ENCODE measurements at regions not wholly inside any gene's neighbourhood (a gene's known extent, or its start where the extent isn't known, plus 50 kb on each side); places are given as distances from the start of the nearest gene placed in this dataset.

DNA sequence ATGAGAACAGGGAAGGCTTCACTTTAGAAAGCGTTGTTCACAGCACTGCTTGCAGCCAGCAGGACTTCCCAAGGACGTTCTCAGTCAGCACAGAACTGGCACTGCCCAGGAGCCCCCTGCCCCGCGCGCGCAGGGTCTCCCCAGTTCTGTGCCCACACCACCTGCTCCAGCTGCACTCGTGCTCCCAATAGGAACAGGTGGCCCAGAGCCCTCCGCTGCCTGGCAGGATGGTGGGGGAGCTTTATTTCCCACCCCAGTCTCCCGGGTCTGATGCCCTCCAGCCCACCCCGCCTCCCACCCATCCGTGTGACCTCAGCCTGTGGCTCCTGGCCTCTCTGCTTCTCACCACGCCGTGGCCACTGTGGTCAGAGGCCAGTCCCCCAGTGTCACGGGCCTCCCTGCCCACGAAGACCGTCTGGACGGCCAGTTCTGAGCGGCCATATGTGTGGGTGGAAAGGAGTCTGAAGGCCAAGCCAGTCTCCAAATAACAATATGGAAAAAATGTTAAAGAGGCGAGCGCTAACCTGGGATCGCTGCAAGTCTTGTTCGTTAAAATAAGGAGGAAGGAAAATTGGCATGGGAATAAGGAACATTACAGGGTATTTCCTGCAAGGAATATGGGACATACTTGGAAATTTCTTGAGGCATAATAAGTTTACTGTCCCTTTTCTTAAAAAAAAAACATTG lies 54.6 kb upstream of the PCSK6 start:
- TF ChIP-seq HOXA7 (CRISPR knock-in tag; IDR thresholded peaks at IDR 0.05) (no peak), FOXS1 (CRISPR knock-in tag; IDR thresholded peaks at IDR 0.05) (no peak), POLR2AphosphoS2 (conservative IDR thresholded peaks at IDR 0.05; ENCODE audit: low read length) (no peak), PHF8 (IDR thresholded peaks at IDR 0.05; ENCODE audit: borderline replicate concordance, low read depth) (no peak), HOXB13 (CRISPR knock-in tag; IDR thresholded peaks at IDR 0.05; ENCODE audit: low read depth) (no peak), BHLHE40 (IDR thresholded peaks at IDR 0.05; ENCODE audit: low read depth, low read length) (no peak), CEBPB (IDR thresholded peaks at IDR 0.05) (no peak), CHD2 (IDR thresholded peaks at IDR 0.05; ENCODE audit: low read length, partially characterized antibody) (no peak), MAZ (IDR thresholded peaks at IDR 0.05; ENCODE audit: borderline replicate concordance, low read depth, low read length) (no peak), NFE2L2 (conservative IDR thresholded peaks at IDR 0.05; ENCODE audit: low read length) (no peak), RCOR1 (IDR thresholded peaks at IDR 0.05; ENCODE audit: low read depth, low read length) (no peak), CBX2 (IDR thresholded peaks at IDR 0.05; ENCODE audit: borderline replicate concordance, low read depth) (no peak), RNF2 (IDR thresholded peaks at IDR 0.05; ENCODE audit: borderline replicate concordance, low read depth) (no peak), JUNB (IDR thresholded peaks at IDR 0.05) (no peak)
- TF ChIP-seq, protein P1, sequence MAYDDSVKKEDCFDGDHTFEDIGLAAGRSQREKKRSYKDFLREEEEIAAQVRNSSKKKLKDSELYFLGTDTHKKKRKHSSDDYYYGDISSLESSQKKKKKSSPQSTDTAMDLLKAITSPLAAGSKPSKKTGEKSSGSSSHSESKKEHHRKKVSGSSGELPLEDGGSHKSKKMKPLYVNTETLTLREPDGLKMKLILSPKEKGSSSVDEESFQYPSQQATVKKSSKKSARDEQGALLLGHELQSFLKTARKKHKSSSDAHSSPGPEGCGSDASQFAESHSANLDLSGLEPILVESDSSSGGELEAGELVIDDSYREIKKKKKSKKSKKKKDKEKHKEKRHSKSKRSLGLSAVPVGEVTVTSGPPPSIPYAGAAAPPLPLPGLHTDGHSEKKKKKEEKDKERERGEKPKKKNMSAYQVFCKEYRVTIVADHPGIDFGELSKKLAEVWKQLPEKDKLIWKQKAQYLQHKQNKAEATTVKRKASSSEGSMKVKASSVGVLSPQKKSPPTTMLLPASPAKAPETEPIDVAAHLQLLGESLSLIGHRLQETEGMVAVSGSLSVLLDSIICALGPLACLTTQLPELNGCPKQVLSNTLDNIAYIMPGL (CRISPR knock-in tag; IDR thresholded peaks at IDR 0.05; ENCODE audit: borderline replicate concordance) = no peak
- TF ChIP-seq, protein P2, sequence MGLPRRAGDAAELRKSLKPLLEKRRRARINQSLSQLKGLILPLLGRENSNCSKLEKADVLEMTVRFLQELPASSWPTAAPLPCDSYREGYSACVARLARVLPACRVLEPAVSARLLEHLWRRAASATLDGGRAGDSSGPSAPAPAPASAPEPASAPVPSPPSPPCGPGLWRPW (IDR thresholded peaks at IDR 0.05) = no peak
- TF ChIP-seq, protein P3, sequence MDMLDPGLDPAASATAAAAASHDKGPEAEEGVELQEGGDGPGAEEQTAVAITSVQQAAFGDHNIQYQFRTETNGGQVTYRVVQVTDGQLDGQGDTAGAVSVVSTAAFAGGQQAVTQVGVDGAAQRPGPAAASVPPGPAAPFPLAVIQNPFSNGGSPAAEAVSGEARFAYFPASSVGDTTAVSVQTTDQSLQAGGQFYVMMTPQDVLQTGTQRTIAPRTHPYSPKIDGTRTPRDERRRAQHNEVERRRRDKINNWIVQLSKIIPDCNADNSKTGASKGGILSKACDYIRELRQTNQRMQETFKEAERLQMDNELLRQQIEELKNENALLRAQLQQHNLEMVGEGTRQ (IDR thresholded peaks at IDR 0.05) = no peak
- TF ChIP-seq, protein P4, sequence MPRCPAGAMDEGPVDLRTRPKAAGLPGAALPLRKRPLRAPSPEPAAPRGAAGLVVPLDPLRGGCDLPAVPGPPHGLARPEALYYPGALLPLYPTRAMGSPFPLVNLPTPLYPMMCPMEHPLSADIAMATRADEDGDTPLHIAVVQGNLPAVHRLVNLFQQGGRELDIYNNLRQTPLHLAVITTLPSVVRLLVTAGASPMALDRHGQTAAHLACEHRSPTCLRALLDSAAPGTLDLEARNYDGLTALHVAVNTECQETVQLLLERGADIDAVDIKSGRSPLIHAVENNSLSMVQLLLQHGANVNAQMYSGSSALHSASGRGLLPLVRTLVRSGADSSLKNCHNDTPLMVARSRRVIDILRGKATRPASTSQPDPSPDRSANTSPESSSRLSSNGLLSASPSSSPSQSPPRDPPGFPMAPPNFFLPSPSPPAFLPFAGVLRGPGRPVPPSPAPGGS (IDR thresholded peaks at IDR 0.05) = no peak
- TF ChIP-seq, protein P5, sequence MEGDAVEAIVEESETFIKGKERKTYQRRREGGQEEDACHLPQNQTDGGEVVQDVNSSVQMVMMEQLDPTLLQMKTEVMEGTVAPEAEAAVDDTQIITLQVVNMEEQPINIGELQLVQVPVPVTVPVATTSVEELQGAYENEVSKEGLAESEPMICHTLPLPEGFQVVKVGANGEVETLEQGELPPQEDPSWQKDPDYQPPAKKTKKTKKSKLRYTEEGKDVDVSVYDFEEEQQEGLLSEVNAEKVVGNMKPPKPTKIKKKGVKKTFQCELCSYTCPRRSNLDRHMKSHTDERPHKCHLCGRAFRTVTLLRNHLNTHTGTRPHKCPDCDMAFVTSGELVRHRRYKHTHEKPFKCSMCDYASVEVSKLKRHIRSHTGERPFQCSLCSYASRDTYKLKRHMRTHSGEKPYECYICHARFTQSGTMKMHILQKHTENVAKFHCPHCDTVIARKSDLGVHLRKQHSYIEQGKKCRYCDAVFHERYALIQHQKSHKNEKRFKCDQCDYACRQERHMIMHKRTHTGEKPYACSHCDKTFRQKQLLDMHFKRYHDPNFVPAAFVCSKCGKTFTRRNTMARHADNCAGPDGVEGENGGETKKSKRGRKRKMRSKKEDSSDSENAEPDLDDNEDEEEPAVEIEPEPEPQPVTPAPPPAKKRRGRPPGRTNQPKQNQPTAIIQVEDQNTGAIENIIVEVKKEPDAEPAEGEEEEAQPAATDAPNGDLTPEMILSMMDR (IDR thresholded peaks at IDR 0.05) = no peak
- TF ChIP-seq, protein P6, sequence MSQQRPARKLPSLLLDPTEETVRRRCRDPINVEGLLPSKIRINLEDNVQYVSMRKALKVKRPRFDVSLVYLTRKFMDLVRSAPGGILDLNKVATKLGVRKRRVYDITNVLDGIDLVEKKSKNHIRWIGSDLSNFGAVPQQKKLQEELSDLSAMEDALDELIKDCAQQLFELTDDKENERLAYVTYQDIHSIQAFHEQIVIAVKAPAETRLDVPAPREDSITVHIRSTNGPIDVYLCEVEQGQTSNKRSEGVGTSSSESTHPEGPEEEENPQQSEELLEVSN (IDR thresholded peaks at IDR 0.05; ENCODE audit: borderline replicate concordance, low read depth) = no peak
- ChIA-PET CTCF (no interaction called here), POLR2A (no interaction called here)
- WGBS (ENCODE audit: missing lambda C conversion rate) = 64% methylated on average over 19 of the region's 22 CpGs
- Histone ChIP-seq H3K4me2 (no peak overlapping the region), H3K9me3 (0 out of 3 replicates have a peak, but pooled peaks cover under 1% of the 10 kb centered on the region), H3K4me1 (no peaks in the 10 kb centered on the region), H3K27ac (no peak overlapping the region), H3K4me3 (no peak overlapping the region)
- ATAC-seq (no peak), DNase-seq (ENCODE audit: low read depth in 1 of 2, low spot score in 1 of 2) (no peak), FAIRE-seq (no peak)
